Uterus (tissue), 3 donors: ENCODE measurements at regions not wholly inside any gene's neighbourhood (a gene's known extent, or its start where the extent isn't known, plus 50 kb on each side); places are given as distances from the start of the nearest gene placed in this dataset.
"Not testable (repeated sequence)": the region's sequence is repeated elsewhere in the genome, so short reads cannot be mapped to it uniquely, and the experiment has no call there.

ENCODE experiments used
- DNase-seq, 2 donors: peaks; one replicate each; pipeline ENCODE4 v3.0.0-alpha.2; 2019 to 2020
- H3K27ac ChIP-seq, 2 donors: fragments of 200-600 bp; sonication (generic); 1 replicate in 1 of 2; 2 replicates in 1 of 2; pipeline ENCODE4 v1.5.1; 2016 to 2018
- H3K27me3 ChIP-seq, 2 donors: fragments of 200-600 bp; sonication (generic); one replicate each; pipeline ENCODE4 v1.5.1; 2018 to 2019; ENCODE audit warnings: control low read depth in 1 of 2
- H3K36me3 ChIP-seq, 2 donors: fragments of 200-600 bp; sonication (generic); one replicate each; pipeline ENCODE4 v1.5.1; 2019; ENCODE audit warnings: control low read depth in 1 of 2
- H3K4me1 ChIP-seq, 2 donors: fragments of 200-600 bp; sonication (generic); one replicate each; pipeline ENCODE4 v1.5.1; 2018 to 2019; ENCODE audit warnings: control low read depth in 1 of 2
- H3K4me3 ChIP-seq, 2 donors: fragments of 200-600 bp; sonication (generic); 1 replicate in 1 of 2; 2 replicates in 1 of 2; pipeline ENCODE4 v1.5.1; 2018 to 2019; ENCODE audit warnings: mild to moderate bottlenecking in 1 of 2
- H3K9me3 ChIP-seq, 2 donors: fragments of 200-600 bp; sonication (generic); one replicate each; pipeline ENCODE4 v1.5.1; 2019; ENCODE audit warnings: control low read depth in 1 of 2
- POLR2A ChIP-seq, 2 donors: fragments of 450-650 bp; IDR thresholded peaks; one replicate each; pipeline ENCODE4 v1.6.1; 2016; ENCODE audit warnings: antibody characterized with exemption in 2 of 2, mild to moderate bottlenecking in 1 of 2, moderate library complexity in 1 of 2
- intact Hi-C: fragments of 100-400 bp; cut with DNase I; formaldehyde crosslinking; loops from one replicate; pipeline ENCODE4 v1.15.1; 2023; ENCODE audit warnings: low total_unique reads
- TF ChIP-seq, protein P1 (sequence below), 4 experiments: fragments of 200-600 bp in 2 of 4; fragments of 450-650 bp in 2 of 4; sonication (generic) in 2 of 4; IDR thresholded peaks; one replicate each; pipeline ENCODE4 v1.5.1; 2016 to 2019; ENCODE audit warnings: antibody characterized with exemption in 4 of 4, mild to moderate bottlenecking in 2 of 4, moderate library complexity in 1 of 4
- donor health status: DM: yes; HTN: yes; CAD: no.

DNA sequence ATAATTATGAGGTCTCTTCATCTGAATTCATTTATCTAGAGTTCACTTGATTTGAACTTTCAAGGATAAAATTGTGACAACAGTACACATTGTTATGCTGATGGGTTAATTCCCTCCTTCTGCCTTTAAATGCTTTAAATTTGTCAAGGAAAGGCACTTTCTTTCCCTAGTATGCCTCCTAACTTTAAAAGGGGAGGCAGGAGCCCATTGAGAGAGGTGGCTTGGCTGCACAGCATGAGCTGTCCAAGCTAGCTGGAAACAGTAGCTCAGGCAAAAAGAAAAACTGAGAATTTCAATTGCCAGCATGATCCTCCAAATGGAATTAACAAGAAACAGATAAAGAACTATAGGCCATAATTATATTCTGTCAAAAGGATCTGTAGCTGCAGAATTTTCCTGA lies 243.3 kb upstream of the GRIK2 start:
- no peak for DNase-seq
- Histone ChIP-seq H3K27ac (no peak overlapping the region), H3K4me1 (no peaks in the 10 kb centered on the region), H3K9me3 (no peaks in the 10 kb centered on the region), H3K27me3 (no peaks in the 10 kb centered on the region), H3K4me3 (no peak overlapping the region), H3K36me3 (no peaks in the 10 kb centered on the region)
- intact Hi-C loops: no loop called here
- TF ChIP-seq, protein P1, sequence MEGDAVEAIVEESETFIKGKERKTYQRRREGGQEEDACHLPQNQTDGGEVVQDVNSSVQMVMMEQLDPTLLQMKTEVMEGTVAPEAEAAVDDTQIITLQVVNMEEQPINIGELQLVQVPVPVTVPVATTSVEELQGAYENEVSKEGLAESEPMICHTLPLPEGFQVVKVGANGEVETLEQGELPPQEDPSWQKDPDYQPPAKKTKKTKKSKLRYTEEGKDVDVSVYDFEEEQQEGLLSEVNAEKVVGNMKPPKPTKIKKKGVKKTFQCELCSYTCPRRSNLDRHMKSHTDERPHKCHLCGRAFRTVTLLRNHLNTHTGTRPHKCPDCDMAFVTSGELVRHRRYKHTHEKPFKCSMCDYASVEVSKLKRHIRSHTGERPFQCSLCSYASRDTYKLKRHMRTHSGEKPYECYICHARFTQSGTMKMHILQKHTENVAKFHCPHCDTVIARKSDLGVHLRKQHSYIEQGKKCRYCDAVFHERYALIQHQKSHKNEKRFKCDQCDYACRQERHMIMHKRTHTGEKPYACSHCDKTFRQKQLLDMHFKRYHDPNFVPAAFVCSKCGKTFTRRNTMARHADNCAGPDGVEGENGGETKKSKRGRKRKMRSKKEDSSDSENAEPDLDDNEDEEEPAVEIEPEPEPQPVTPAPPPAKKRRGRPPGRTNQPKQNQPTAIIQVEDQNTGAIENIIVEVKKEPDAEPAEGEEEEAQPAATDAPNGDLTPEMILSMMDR (IDR thresholded peaks at IDR 0.05): no peak
- no peak for TF ChIP-seq POLR2A (IDR thresholded peaks at IDR 0.05)

DNA sequence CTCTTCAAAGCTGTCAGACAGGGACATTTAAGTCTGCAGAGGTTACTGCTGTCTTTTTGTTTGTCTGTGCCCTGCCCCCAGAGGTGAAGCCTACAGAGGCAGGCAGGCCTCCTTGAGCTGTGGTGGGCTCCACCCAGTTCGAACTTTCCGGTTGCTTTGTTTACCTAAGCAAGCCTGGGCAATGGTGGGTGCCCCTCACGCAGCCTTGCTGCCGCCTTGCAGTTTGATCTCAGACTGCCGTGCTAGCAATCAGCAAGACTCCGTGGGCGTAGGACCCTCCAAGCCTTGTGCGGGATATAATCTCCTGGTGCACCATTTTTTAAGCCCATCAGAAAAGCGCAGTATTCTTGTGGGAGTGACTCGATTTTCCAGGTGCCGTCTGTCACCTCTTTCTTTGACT lies 235.9 kb upstream of the GRIK2 start:
- intact Hi-C loops, H3K36me3 ChIP-seq, H3K9me3 ChIP-seq, H3K4me1 ChIP-seq, H3K27ac ChIP-seq, H3K27me3 ChIP-seq, H3K4me3 ChIP-seq, DNase-seq: not testable (repeated sequence)

DNA sequence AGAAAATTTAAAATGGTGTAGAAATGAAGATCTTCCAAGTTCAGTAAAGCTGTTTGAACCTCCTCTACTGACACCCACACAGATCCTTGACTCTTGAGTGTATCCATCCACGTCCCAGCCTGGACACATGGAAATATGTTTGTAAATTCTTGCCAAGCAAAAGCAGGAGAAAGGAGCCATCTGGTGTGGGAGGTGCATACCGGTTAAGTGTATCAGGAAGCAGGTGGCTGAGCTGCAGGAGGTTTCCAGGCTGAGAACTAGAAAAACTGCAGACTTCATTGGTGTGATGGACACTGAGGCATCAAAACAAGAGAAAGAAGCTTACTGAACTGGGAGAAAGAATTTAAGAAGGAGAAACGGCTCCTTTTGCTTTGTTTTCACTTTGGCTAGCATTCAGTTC lies 229.9 kb upstream of the GRIK2 start:
- TF ChIP-seq, protein P1 (IDR thresholded peaks at IDR 0.05): no peak
- no peak for TF ChIP-seq POLR2A (IDR thresholded peaks at IDR 0.05)
- no peak for DNase-seq
- Histone ChIP-seq H3K36me3 (no peaks in the 10 kb centered on the region), H3K4me3 (no peak overlapping the region), H3K27ac (no peak overlapping the region), H3K9me3 (no peaks in the 10 kb centered on the region), H3K4me1 (no peaks in the 10 kb centered on the region), H3K27me3 (no peaks in the 10 kb centered on the region)
- intact Hi-C loops: no loop called here

DNA sequence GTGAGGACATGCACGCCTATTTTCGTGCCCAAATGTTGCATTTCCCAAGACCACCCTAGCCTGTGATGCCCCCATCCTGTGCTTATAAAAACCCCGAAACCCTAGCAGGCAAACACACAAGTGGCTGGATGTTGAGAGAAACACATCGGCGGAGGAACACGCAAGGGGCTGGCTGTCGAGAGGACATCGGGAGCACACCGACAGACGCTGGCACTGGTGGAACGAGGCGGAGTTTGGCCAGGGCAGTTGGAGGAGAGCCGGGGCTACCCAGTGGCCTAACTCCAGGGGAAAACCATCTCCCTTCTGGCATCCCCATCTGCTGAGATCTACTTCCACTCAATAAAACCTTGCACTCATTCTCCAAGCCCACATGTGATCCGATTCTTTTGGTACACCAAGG lies 225.9 kb upstream of the GRIK2 start:
- no peaks in the 10 kb centered on the region for H3K4me1 ChIP-seq
- intact Hi-C loops: no loop called here
- H3K27me3 ChIP-seq: no peaks in the 10 kb centered on the region
- no peaks in the 10 kb centered on the region for H3K9me3 ChIP-seq
- DNase-seq: no peak
- H3K27ac ChIP-seq: no peak overlapping the region
- TF ChIP-seq, protein P1 (IDR thresholded peaks at IDR 0.05): no peak
- TF ChIP-seq POLR2A (IDR thresholded peaks at IDR 0.05): no peak
- H3K36me3 ChIP-seq: no peaks in the 10 kb centered on the region
- H3K4me3 ChIP-seq: no peak overlapping the region

DNA sequence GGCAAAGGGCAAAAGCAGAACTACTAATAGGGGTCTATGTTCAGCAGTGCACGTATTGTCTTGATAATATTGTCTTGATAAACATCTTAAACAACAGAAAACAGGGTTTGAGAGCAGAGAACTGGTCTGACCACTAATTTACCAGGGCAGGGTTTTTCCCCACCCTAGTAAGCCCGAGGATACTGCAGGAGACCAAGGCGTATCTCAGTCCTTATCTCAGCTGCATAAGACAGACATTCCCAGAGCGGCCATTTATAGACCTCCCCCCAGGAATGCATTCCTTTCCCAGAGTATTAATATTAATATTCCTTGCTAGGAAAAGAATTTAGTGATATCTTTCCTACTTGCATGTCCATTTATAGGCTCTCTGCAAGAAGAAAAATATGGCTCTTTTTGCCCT lies 222.5 kb upstream of the GRIK2 start:
- H3K9me3 ChIP-seq, H3K4me1 ChIP-seq: not testable (repeated sequence)

DNA sequence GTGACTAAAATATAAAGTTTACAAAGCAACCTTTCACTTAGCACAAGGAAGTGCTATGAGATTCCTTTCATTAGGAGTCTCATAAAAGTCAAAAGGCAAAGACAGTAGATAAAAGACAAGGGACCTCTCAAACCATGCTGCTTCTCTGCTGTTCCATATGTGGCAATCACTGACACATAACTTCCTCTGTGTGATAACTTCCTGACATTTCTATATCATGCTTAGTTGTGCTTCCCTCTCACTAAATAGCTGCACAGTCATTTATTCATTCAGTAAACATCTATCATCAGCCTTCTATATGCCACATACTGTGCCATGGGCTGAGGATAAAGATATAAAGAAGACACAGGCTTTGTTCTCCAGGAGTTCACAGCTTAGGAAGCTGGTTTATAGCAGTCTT lies 214.8 kb upstream of the GRIK2 start:
- no peaks in the 10 kb centered on the region for H3K36me3 ChIP-seq
- TF ChIP-seq POLR2A (IDR thresholded peaks at IDR 0.05): no peak
- TF ChIP-seq, protein P1 (IDR thresholded peaks at IDR 0.05): no peak
- no peaks in the 10 kb centered on the region for H3K9me3 ChIP-seq
- intact Hi-C loops: no loop called here
- H3K27ac ChIP-seq: no peak overlapping the region
- H3K4me1 ChIP-seq: no peaks in the 10 kb centered on the region
- no peaks in the 10 kb centered on the region for H3K27me3 ChIP-seq
- H3K4me3 ChIP-seq: no peak overlapping the region
- no peak for DNase-seq

More for the DNA sequence above, 222.5 kb upstream of the GRIK2 start:
- H3K36me3 ChIP-seq, H3K27ac ChIP-seq, H3K27me3 ChIP-seq, intact Hi-C loops, DNase-seq, H3K4me3 ChIP-seq: not testable (repeated sequence)
